SK-N-SH treated with all-trans-retinoic acid at 6 μM for 48 hours (cell line): ENCODE measurements at regions not wholly inside any gene's neighbourhood (a gene's known extent, or its start where the extent isn't known, plus 50 kb on each side); places are given as distances from the start of the nearest gene placed in this dataset.

Source experiments
- ATAC-seq: fragments of 200-7000 bp; cut with Tn5 transposase; 3 replicates; pipeline ENCODE4 v1.9.1; 2020; ENCODE audit warnings: mild to moderate bottlenecking, moderate library complexity
- BACH2 ChIP-seq: fragments of 250-450 bp; sonication (Bioruptor Pico); IDR thresholded peaks from 2 replicates; pipeline ENCODE4 v1.9.0; 2021; ENCODE audit warnings: mild to moderate bottlenecking, borderline replicate concordance
- CSDC2 ChIP-seq: fragments of 250-450 bp; sonication (Bioruptor Pico); IDR thresholded peaks from 2 replicates; pipeline ENCODE4 v1.5.0; 2020; ENCODE audit warnings: mild to moderate bottlenecking, moderate library complexity
- ESRRG ChIP-seq: fragments of 250-450 bp; sonication (Bioruptor Pico); IDR thresholded peaks from 2 replicates; pipeline ENCODE4 v1.6.1; 2021; ENCODE audit warnings: mild to moderate bottlenecking
- GLIS3 ChIP-seq: fragments of 250-450 bp; sonication (Bioruptor Pico); IDR thresholded peaks from 2 replicates; pipeline ENCODE4 v1.5.0; 2020; ENCODE audit warnings: mild to moderate bottlenecking, moderate library complexity
- ISL1 ChIP-seq: fragments of 250-450 bp; sonication (Bioruptor Pico); IDR thresholded peaks from 2 replicates; pipeline ENCODE4 v2.1.2; 2022; ENCODE audit warnings: mild to moderate bottlenecking, moderate library complexity
- OSR1 ChIP-seq: fragments of 250-450 bp; sonication (Bioruptor Pico); IDR thresholded peaks from 2 replicates; pipeline ENCODE4 v1.8.0; 2022; ENCODE audit warnings: moderate library complexity, mild to moderate bottlenecking, inconsistent platforms
- RARB ChIP-seq: fragments of 250-450 bp; sonication (Bioruptor Pico); IDR thresholded peaks from 2 replicates; pipeline ENCODE4 v1.8.0; 2021; ENCODE audit warnings: mild to moderate bottlenecking, moderate library complexity
- SNAI2 ChIP-seq: fragments of 250-450 bp; sonication (Bioruptor Pico); IDR thresholded peaks from 2 replicates; pipeline ENCODE4 v1.5.0; 2020; ENCODE audit warnings: mild to moderate bottlenecking, moderate library complexity
- TCF4 ChIP-seq: fragments of 250-450 bp; sonication (Bioruptor Pico); IDR thresholded peaks from 2 replicates; pipeline ENCODE4 v1.8.0; 2021; ENCODE audit warnings: mild to moderate bottlenecking, moderate library complexity, borderline replicate concordance
- TOX ChIP-seq: fragments of 250-450 bp; sonication (Bioruptor Pico); IDR thresholded peaks from 2 replicates; pipeline ENCODE4 v1.8.0; 2021; ENCODE audit warnings: mild to moderate bottlenecking, moderate library complexity, borderline replicate concordance
- ZC3H10 ChIP-seq: fragments of 250-450 bp; sonication (Bioruptor Pico); IDR thresholded peaks from 2 replicates; pipeline ENCODE4 v1.5.1; 2021; ENCODE audit warnings: mild to moderate bottlenecking, moderate library complexity
- ZFP3 ChIP-seq: fragments of 250-450 bp; sonication (Bioruptor Pico); IDR thresholded peaks from 2 replicates; pipeline ENCODE4 v1.5.0; 2020; ENCODE audit warnings: mild to moderate bottlenecking, moderate library complexity
- ZFP30 ChIP-seq: fragments of 450-650 bp; formaldehyde crosslinking; IDR thresholded peaks from 2 replicates; pipeline ENCODE4 v1.5.0; 2022; ENCODE audit warnings: mild to moderate bottlenecking, moderate library complexity
- ZNF565 ChIP-seq: fragments of 450-650 bp; formaldehyde crosslinking; conservative IDR thresholded peaks from 2 replicates; pipeline ENCODE4 v1.5.0; 2020; ENCODE audit warnings: low read depth, mild to moderate bottlenecking, moderate library complexity
- ZNF8 ChIP-seq: fragments of 450-650 bp; formaldehyde crosslinking; IDR thresholded peaks from 2 replicates; pipeline ENCODE4 v1.5.0; 2020; ENCODE audit warnings: mild to moderate bottlenecking, moderate library complexity
- TF ChIP-seq, protein P1 (sequence below): fragments of 250-450 bp; sonication (Bioruptor Pico); IDR thresholded peaks from 2 replicates; pipeline ENCODE4 v1.5.0; 2020; ENCODE audit warnings: mild to moderate bottlenecking, moderate library complexity
- TF ChIP-seq, protein P2 (sequence below): fragments of 250-450 bp; sonication (Bioruptor Pico); IDR thresholded peaks from 2 replicates; pipeline ENCODE4 v1.5.1; 2020; ENCODE audit warnings: low read depth, mild to moderate bottlenecking, moderate library complexity
- TF ChIP-seq, protein P3 (sequence below): fragments of 250-450 bp; sonication (Bioruptor Pico); IDR thresholded peaks from 2 replicates; pipeline ENCODE4 v1.5.1; 2021; ENCODE audit warnings: mild to moderate bottlenecking, moderate library complexity
- TF ChIP-seq, protein P4 (sequence below): fragments of 250-450 bp; sonication (Bioruptor Pico); IDR thresholded peaks from 2 replicates; pipeline ENCODE4 v1.8.0; 2020; ENCODE audit warnings: mild to moderate bottlenecking, moderate library complexity, borderline replicate concordance
- TF ChIP-seq, protein P5 (sequence below): fragments of 250-450 bp; sonication (Bioruptor Pico); IDR thresholded peaks from 2 replicates; pipeline ENCODE4 v1.8.0; 2021; ENCODE audit warnings: low read depth, mild to moderate bottlenecking, moderate library complexity, borderline replicate concordance

DNA sequence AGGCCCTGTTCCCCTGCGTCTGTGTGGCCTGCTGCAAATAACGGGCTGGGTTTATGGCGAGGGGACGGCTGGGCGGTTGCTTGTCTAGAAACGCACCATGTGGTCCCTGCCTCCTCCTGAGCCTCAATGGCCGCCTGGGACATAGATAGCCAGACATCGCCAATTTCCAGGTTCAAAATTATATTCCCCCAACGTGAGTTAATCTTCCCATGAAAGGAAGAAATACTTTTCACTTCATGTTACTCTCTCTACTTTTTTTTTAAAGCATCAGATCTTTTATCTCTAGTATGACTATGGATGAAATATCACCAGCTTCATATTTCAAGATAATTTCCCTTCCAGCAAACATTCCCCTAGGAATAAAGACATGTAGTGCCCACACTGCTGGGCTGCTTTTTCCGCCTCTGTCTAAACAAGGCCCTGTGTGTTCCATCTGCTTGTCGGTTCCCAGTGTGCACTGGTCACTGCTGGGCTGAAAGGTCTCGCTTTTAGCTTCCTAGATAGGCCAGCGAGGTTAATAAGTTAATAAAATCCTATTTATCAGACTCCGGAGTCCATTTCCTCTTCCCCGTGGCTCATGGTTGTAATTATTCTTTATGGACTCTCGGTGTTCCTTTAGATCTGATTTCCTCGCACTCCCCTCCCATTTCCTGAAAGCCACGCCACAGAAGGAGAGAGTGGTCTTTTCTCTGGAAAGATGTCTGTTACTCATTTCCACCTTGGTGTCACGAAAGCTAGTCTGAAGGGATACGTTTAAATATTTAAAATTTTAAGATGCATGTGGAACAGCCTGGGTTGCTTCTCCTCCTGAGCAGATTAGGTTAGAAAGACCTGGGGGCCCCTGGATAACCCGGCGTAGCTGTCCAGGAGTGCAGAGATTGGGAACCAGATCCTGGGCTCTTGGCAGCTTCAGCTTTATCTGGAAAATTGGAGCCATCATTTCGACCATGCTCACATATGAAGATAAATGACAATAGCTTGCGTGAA lies 196.6 kb upstream of the COPS8 start:
- ATAC-seq, result no peak
- TF ChIP-seq, protein P1, sequence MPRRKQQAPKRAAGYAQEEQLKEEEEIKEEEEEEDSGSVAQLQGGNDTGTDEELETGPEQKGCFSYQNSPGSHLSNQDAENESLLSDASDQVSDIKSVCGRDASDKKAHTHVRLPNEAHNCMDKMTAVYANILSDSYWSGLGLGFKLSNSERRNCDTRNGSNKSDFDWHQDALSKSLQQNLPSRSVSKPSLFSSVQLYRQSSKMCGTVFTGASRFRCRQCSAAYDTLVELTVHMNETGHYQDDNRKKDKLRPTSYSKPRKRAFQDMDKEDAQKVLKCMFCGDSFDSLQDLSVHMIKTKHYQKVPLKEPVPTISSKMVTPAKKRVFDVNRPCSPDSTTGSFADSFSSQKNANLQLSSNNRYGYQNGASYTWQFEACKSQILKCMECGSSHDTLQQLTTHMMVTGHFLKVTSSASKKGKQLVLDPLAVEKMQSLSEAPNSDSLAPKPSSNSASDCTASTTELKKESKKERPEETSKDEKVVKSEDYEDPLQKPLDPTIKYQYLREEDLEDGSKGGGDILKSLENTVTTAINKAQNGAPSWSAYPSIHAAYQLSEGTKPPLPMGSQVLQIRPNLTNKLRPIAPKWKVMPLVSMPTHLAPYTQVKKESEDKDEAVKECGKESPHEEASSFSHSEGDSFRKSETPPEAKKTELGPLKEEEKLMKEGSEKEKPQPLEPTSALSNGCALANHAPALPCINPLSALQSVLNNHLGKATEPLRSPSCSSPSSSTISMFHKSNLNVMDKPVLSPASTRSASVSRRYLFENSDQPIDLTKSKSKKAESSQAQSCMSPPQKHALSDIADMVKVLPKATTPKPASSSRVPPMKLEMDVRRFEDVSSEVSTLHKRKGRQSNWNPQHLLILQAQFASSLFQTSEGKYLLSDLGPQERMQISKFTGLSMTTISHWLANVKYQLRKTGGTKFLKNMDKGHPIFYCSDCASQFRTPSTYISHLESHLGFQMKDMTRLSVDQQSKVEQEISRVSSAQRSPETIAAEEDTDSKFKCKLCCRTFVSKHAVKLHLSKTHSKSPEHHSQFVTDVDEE (CRISPR knock-in tag), result no peak
- TF ChIP-seq ZFP3 (CRISPR knock-in tag) (no peak), OSR1 (CRISPR knock-in tag) (no peak), GLIS3 (CRISPR knock-in tag) (no peak), BACH2 (CRISPR knock-in tag) (no peak), CSDC2 (CRISPR knock-in tag) (no peak), ESRRG (no peak), SNAI2 (CRISPR knock-in tag) (no peak), ZNF565 (no peak), ZNF8 (no peak)
- TF ChIP-seq, protein P2, sequence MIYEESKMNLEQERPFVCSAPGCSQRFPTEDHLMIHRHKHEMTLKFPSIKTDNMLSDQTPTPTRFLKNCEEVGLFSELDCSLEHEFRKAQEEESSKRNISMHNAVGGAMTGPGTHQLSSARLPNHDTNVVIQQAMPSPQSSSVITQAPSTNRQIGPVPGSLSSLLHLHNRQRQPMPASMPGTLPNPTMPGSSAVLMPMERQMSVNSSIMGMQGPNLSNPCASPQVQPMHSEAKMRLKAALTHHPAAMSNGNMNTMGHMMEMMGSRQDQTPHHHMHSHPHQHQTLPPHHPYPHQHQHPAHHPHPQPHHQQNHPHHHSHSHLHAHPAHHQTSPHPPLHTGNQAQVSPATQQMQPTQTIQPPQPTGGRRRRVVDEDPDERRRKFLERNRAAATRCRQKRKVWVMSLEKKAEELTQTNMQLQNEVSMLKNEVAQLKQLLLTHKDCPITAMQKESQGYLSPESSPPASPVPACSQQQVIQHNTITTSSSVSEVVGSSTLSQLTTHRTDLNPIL, result no peak
- TF ChIP-seq, all 23 proteins: peak for 0

DNA sequence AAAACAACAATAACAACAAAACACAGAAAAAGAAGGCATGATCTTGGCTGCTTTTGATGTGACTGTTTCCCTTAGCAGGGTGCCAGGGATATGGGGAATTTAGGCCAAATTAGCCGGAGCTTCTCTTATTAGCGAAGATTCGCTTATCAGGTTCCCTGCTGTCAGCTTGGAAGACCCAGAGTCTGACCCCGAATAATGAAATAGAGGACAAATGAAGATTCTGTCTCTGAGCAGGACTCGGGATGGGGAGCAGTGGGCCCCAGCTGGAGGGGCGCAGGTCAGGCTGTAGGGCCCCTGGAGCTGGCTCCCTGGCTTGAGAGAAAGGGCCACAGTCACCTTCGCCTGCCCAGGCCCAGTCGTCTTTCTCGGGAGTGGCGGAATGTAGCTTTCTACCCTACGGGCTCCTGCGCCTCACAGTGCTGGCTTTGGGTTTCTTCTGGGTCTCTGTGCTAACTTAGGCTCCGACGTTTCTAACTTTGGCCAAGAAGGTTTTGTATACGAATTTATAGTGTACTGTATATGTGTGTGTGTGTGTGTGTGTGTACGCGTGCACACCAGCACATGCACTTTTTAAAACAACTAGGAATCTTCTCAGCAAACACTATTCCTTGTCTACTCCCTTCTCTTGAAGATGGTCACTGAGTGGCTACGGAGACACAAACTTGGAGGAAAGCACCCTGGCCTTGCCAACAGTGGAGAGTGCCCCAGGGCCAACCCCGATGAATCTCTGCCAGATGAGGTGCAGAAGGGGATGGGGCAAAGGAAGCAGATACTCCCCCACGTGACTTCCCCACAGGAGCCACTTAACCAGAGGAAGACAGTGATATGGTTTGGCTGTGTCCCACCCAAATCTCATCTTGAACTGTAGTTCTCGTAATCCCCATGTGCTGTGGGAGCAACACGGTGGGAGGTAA lies 195.6 kb upstream of the COPS8 start:
- ATAC-seq, result no peak
- TF ChIP-seq GLIS3 (CRISPR knock-in tag) (no peak), TOX (CRISPR knock-in tag) (no peak), ZNF8 (no peak), ISL1 (CRISPR knock-in tag) (no peak), TCF4 (no peak)
- TF ChIP-seq, protein P1 (CRISPR knock-in tag), result no peak

DNA sequence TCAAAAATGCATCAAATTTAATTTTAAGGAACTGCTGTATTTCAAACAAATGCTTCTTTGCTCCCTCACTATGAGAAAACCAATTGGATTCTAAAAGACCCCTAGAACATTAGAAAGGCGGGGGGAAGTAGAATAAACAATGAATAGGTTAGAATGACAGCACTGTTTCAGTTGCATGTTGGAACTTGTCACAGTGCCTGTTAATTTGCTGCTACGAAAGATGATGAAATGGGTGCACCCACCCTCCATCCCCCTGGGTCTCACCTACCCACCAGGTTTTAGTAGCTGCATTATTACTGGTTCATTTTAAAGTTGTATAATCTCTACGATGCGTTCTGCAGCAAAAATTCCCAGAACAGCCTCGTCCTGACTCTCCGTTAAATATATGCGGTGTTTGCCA lies 193.0 kb upstream of the COPS8 start:
- ATAC-seq, result no peak
- TF ChIP-seq, protein P1 (CRISPR knock-in tag), result no peak
- TF ChIP-seq, protein P3, sequence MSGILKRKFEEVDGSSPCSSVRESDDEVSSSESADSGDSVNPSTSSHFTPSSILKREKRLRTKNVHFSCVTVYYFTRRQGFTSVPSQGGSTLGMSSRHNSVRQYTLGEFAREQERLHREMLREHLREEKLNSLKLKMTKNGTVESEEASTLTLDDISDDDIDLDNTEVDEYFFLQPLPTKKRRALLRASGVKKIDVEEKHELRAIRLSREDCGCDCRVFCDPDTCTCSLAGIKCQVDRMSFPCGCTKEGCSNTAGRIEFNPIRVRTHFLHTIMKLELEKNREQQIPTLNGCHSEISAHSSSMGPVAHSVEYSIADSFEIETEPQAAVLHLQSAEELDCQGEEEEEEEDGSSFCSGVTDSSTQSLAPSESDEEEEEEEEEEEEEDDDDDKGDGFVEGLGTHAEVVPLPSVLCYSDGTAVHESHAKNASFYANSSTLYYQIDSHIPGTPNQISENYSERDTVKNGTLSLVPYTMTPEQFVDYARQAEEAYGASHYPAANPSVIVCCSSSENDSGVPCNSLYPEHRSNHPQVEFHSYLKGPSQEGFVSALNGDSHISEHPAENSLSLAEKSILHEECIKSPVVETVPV (CRISPR knock-in tag), result no peak
- TF ChIP-seq, protein P4, sequence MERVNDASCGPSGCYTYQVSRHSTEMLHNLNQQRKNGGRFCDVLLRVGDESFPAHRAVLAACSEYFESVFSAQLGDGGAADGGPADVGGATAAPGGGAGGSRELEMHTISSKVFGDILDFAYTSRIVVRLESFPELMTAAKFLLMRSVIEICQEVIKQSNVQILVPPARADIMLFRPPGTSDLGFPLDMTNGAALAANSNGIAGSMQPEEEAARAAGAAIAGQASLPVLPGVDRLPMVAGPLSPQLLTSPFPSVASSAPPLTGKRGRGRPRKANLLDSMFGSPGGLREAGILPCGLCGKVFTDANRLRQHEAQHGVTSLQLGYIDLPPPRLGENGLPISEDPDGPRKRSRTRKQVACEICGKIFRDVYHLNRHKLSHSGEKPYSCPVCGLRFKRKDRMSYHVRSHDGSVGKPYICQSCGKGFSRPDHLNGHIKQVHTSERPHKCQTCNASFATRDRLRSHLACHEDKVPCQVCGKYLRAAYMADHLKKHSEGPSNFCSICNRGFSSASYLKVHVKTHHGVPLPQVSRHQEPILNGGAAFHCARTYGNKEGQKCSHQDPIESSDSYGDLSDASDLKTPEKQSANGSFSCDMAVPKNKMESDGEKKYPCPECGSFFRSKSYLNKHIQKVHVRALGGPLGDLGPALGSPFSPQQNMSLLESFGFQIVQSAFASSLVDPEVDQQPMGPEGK (CRISPR knock-in tag), result no peak
- no peak for TF ChIP-seq ZNF8
- TF ChIP-seq ZNF565, result no peak
- no peak for TF ChIP-seq ZC3H10 (CRISPR knock-in tag)
- TF ChIP-seq ZFP3 (CRISPR knock-in tag), result no peak
- TF ChIP-seq CSDC2 (CRISPR knock-in tag), result no peak
- TF ChIP-seq TCF4, result no peak
- TF ChIP-seq, protein P5, sequence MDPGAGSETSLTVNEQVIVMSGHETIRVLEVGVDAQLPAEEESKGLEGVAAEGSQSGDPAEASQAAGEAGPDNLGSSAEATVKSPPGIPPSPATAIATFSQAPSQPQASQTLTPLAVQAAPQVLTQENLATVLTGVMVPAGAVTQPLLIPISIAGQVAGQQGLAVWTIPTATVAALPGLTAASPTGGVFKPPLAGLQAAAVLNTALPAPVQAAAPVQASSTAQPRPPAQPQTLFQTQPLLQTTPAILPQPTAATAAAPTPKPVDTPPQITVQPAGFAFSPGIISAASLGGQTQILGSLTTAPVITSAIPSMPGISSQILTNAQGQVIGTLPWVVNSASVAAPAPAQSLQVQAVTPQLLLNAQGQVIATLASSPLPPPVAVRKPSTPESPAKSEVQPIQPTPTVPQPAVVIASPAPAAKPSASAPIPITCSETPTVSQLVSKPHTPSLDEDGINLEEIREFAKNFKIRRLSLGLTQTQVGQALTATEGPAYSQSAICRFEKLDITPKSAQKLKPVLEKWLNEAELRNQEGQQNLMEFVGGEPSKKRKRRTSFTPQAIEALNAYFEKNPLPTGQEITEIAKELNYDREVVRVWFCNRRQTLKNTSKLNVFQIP (CRISPR knock-in tag), result no peak
- no peak for TF ChIP-seq ISL1 (CRISPR knock-in tag)
- TF ChIP-seq ZFP30 (CRISPR knock-in tag), result no peak
- TF ChIP-seq RARB (CRISPR knock-in tag), result no peak
